Endometrium (tissue), 2 donors: ENCODE measurements at regions not wholly inside any gene's neighbourhood (a gene's known extent, or its start where the extent isn't known, plus 50 kb on each side); places are given as distances from the start of the nearest gene placed in this dataset.

Source experiments
- FAIRE-seq: peaks from 2 replicates; lab custom pipeline; 2012; peaks lifted over from hg19 to GRCh38; lab: Jason Lieb, UNC
- donor health status: control.
- donor health status: control.

- no peak for FAIRE-seq
Observed at GRCh38 chr21:17900281-17900989, 81.3 kb upstream of the C21orf91 start.

DNA sequence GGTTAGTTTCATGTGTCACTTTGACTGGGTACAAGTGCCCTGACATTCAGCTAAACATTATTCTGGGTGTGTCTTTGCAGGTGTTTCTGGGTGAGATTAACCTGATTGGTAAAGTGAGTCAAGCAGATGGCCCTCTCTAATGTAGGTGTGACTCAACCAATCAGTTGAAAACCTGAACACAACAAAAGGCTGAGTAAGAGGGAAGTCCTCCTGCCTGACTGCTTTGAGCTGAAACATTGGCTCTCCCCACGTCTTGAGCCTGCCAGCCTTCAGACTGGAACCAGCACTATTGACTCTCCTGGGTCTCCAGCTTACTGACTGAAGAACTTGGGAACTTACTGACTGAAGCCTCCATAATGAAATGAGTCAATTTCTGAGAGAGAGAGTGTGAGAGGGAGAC is 70.0 kb upstream of the C21orf91 start:
- FAIRE-seq, result no peak

DNA sequence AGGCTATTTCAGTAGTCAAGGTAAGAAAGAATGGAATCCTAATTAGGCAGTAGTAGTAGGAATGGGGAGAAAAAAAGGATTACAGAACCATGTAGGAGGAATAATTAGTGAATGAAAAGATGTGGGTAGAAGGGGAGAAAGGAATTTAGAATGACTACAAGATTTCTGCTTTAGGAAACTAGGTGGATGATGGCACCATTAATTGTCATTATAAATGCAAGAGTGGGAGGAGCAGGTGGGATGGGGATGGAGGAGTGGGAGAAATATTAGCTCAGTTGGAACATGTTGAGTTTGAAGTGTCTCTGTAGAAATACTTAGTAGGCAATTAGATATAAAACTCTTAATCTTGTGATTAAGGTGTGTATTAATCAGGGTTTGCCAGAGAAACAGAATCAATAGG is 50.0 kb upstream of the C21orf91 start:
- no peak for FAIRE-seq
